Ishikawa (cell line): ENCODE measurements at regions not wholly inside any gene's neighbourhood (a gene's known extent, or its start where the extent isn't known, plus 50 kb on each side); places are given as distances from the start of the nearest gene placed in this dataset.

Source experiments
- CEBPB ChIP-seq: IDR thresholded peaks from 2 replicates; pipeline ENCODE4 v1.6.1; 2012
- CREB1 ChIP-seq: IDR thresholded peaks from 2 replicates; pipeline ENCODE4 v1.6.1; 2012; ENCODE audit warnings: low read depth
- EGR1 ChIP-seq: IDR thresholded peaks from 2 replicates; pipeline ENCODE4 v1.6.1; 2012
- EP300 ChIP-seq: IDR thresholded peaks from 2 replicates; pipeline ENCODE4 v1.6.1; 2012; ENCODE audit warnings: borderline replicate concordance
- FOXM1 ChIP-seq: IDR thresholded peaks from 2 replicates; pipeline ENCODE4 v1.6.1; 2012; ENCODE audit warnings: low read depth, borderline replicate concordance
- NFIC ChIP-seq: IDR thresholded peaks from 2 replicates; pipeline ENCODE4 v1.6.1; 2012
- RAD21 ChIP-seq: IDR thresholded peaks from 2 replicates; pipeline ENCODE4 v1.6.1; 2012; ENCODE audit warnings: low read depth
- REST ChIP-seq: IDR thresholded peaks from 2 replicates; pipeline ENCODE4 v1.6.1; 2012; ENCODE audit warnings: low read depth, mild to moderate bottlenecking
- TAF1 ChIP-seq: IDR thresholded peaks from 2 replicates; pipeline ENCODE4 v1.6.1; 2012; ENCODE audit warnings: low read depth, mild to moderate bottlenecking
- TCF12 ChIP-seq: IDR thresholded peaks from 2 replicates; pipeline ENCODE4 v1.6.1; 2012; ENCODE audit warnings: low read depth
- TEAD4 ChIP-seq: IDR thresholded peaks from 2 replicates; pipeline ENCODE4 v1.6.1; 2012
- USF1 ChIP-seq: IDR thresholded peaks from 2 replicates; pipeline ENCODE4 v1.6.1; 2012
- YY1 ChIP-seq: IDR thresholded peaks from 2 replicates; pipeline ENCODE4 v1.6.1; 2012; ENCODE audit warnings: low read depth
- ZBTB7A ChIP-seq: IDR thresholded peaks from 2 replicates; pipeline ENCODE4 v1.6.1; 2012; ENCODE audit warnings: low read depth
- TF ChIP-seq, protein P1 (sequence below): IDR thresholded peaks from 2 replicates; pipeline ENCODE4 v1.6.1; 2012

- TF ChIP-seq TEAD4, result peak; percentile 85
- TF ChIP-seq, protein P1, sequence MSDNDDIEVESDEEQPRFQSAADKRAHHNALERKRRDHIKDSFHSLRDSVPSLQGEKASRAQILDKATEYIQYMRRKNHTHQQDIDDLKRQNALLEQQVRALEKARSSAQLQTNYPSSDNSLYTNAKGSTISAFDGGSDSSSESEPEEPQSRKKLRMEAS, result peak; percentile 67
- TF ChIP-seq EP300, result peak; percentile 95
- TF ChIP-seq FOXM1, result peak; percentile 91
- peak; percentile 95 for TF ChIP-seq CEBPB
- TF ChIP-seq NFIC, result peak; percentile 94
- no peak for TF ChIP-seq ZBTB7A
- TF ChIP-seq TCF12, result peak; percentile 91
- TF ChIP-seq CREB1, result no peak
- TF ChIP-seq USF1, result no peak
- TF ChIP-seq RAD21, result no peak
- no peak for TF ChIP-seq YY1
- TF ChIP-seq TAF1, result no peak
- no peak for TF ChIP-seq EGR1
- TF ChIP-seq REST, result no peak
Measured at GRCh38 chr4:123555233-123555806, 158.7 kb downstream of the SPRY1 start.

- TF ChIP-seq ZBTB7A, result peak; percentile 49; the same call in 1 of the 2 replicates
- no peak for TF ChIP-seq NFIC
- TF ChIP-seq TEAD4, result 0 out of 2 replicates have a peak, but pooled peaks have one; percentile 22
Measured at GRCh38 chr4:123555807-123556273, 159.2 kb downstream of the SPRY1 start.

DNA sequence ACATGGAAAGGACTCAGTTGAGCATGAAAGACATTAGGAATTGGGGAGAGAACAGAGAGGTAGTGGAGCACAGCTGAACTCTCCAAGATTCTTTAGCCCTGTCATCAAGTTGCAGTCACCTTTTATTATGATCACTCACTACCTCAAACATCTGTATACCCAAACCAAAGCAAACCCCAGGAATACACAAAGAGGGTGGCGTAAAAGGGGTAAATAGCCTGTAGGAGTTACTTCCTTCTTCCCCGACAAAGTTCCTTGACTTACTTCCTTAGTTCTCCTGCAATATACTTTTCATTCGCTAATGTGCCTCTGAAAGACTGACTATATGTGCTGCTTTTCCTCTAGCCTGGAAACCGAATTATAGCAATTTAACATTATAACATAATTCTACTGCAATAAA, 159.9 kb downstream of the SPRY1 start:
- TF ChIP-seq YY1 (no peak), EP300 (no peak), CREB1 (no peak), USF1 (no peak), TEAD4 (no peak), ZBTB7A (no peak), TCF12 (no peak), TAF1 (no peak), RAD21 (no peak), CEBPB (no peak), NFIC (no peak), EGR1 (no peak), REST (no peak)
- TF ChIP-seq, protein P1, result no peak

- TF ChIP-seq ZBTB7A (no peak), CREB1 (no peak), RAD21 (no peak), CEBPB (no peak), NFIC (no peak), TEAD4 (no peak), USF1 (no peak), TCF12 (no peak), TAF1 (no peak), YY1 (no peak), FOXM1 (no peak), EGR1 (no peak), REST (no peak), EP300 (no peak)
- TF ChIP-seq, protein P1, result no peak
Measured at GRCh38 chr4:123557857-123558536, 161.4 kb downstream of the SPRY1 start.
